H1 (cell line): ENCODE measurements at regions not wholly inside any gene's neighbourhood (a gene's known extent, or its start where the extent isn't known, plus 50 kb on each side); places are given as distances from the start of the nearest gene placed in this dataset.

Experiments
- ATF2 ChIP-seq: IDR thresholded peaks from 2 replicates; pipeline ENCODE4 v1.6.1; 2012; ENCODE audit warnings: low read length, inconsistent platforms
- CBX8 ChIP-seq: fragments of 300-800, 300-1000 bp; sonication (generic); IDR thresholded peaks from 2 replicates; pipeline ENCODE4 v1.7.1; 2016; ENCODE audit warnings: low read depth, low read length, borderline replicate concordance
- CHD1 ChIP-seq: IDR thresholded peaks from 2 replicates; pipeline ENCODE4 v1.6.1; 2012; ENCODE audit warnings: low read depth, low read length, improper control_type of control experiment
- CHD2 ChIP-seq: IDR thresholded peaks from 2 replicates; pipeline ENCODE4 v1.6.1; 2012; ENCODE audit warnings: low read length, improper control_type of control experiment
- CREB1 ChIP-seq: IDR thresholded peaks from 2 replicates; pipeline ENCODE4 v1.6.1; 2012; ENCODE audit warnings: inconsistent platforms
- CTCF ChIP-seq, 3 experiments: IDR thresholded peaks; 1 replicate in 2 of 3; 2 replicates in 1 of 3; pipeline versions ENCODE4 v1.5.1 to v1.6.1; 2011; ENCODE audit warnings: low read length in 3 of 3, mild to moderate bottlenecking in 3 of 3, inconsistent platforms in 2 of 3, low read depth in 1 of 3, moderate library complexity in 1 of 3; ENCODE audit not compliant: insufficient read depth in 1 of 3; ENCODE audit errors: control extremely low read depth in 1 of 3
- EGR1 ChIP-seq: IDR thresholded peaks from 2 replicates; pipeline ENCODE4 v1.6.1; 2011; ENCODE audit warnings: low read depth, low read length, borderline replicate concordance
- EZH2 ChIP-seq: fragments of 200-600 bp; sonication (generic); IDR thresholded peaks from 2 replicates; pipeline ENCODE4 v1.7.1; 2012; ENCODE audit warnings: low read depth, mild to moderate bottlenecking, moderate library complexity, low read length, inconsistent platforms; ENCODE audit not compliant: severe bottlenecking
- POLR2A ChIP-seq, 2 experiments: IDR thresholded peaks; 1 replicate in 1 of 2; 2 replicates in 1 of 2; pipeline ENCODE4 v1.6.1; 2011; ENCODE audit warnings: low read depth in 2 of 2, low read length in 2 of 2, mild to moderate bottlenecking in 2 of 2; ENCODE audit errors: control extremely low read depth in 1 of 2
- POLR2AphosphoS5 ChIP-seq: IDR thresholded peaks from 2 replicates; pipeline ENCODE4 v1.6.1; 2011; ENCODE audit warnings: low read depth, low read length
- SP4 ChIP-seq: IDR thresholded peaks from 2 replicates; pipeline ENCODE4 v1.6.1; 2012; ENCODE audit warnings: low read length, inconsistent platforms
- SRF ChIP-seq: IDR thresholded peaks from 2 replicates; pipeline ENCODE4 v1.6.1; 2011; ENCODE audit warnings: mild to moderate bottlenecking, low read depth, low read length, moderate library complexity
- TAF1 ChIP-seq: IDR thresholded peaks from 2 replicates; pipeline ENCODE4 v1.6.1; 2011; ENCODE audit warnings: mild to moderate bottlenecking, low read depth, low read length
- USF2 ChIP-seq: IDR thresholded peaks from 2 replicates; pipeline ENCODE4 v1.6.1; 2011; ENCODE audit warnings: low read length, improper control_type of control experiment

DNA sequence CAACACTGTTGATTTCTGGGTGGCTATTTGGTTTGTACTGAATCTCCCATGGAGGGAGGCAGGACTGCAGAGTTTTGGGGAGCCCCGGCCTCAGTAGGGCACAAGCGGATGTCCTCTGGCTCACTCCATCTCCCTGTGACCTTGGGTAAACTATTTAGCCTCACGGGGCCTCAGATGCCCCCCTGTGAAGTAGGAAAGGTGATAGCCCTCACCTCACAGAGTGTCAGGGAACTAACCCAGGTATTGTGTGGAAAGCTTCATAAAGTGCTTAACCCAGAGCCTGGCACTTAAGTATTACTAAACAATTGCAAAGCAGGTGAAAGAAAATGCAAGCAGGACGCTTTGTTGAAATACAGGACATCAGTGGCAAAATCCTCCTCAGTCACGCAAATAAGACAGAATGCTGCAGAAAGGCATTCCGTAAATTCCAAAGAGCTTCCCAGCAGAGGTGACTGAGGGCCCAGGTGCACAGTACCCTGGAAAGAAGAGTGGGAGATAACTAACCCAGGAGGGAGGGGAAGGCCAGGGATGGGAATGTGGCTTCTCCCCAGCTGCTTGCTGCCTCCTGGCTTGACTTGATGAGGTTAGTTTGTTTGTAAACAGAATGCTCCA, 436.3 kb downstream of the PRDM2 start:
- no peak for TF ChIP-seq EGR1
- no peak for TF ChIP-seq SP4
- TF ChIP-seq CTCF (IDR thresholded peaks at IDR 0.05; ENCODE audit: control extremely low read depth in 1 of 3, insufficient read depth in 1 of 3, low read depth in 1 of 3, low read length in 3 of 3) = no peak
- no peak for TF ChIP-seq POLR2A (IDR thresholded peaks at IDR 0.05; ENCODE audit: control extremely low read depth in 1 of 2, low read depth in 2 of 2, low read length in 2 of 2)
- TF ChIP-seq POLR2AphosphoS5 = no peak
- TF ChIP-seq USF2 = no peak
- TF ChIP-seq EZH2 = no peak
- TF ChIP-seq TAF1 = no peak
- TF ChIP-seq CBX8 = no peak
- no peak for TF ChIP-seq CHD1
- TF ChIP-seq CREB1 = no peak
- TF ChIP-seq CHD2 = no peak
- TF ChIP-seq ATF2 = no peak
- TF ChIP-seq SRF = no peak
